ENCODE measurements at regions not wholly inside any gene's neighbourhood (a gene's known extent, or its start where the extent isn't known, plus 50 kb on each side); places are given as distances from the start of the nearest gene placed in this dataset.

DNA sequence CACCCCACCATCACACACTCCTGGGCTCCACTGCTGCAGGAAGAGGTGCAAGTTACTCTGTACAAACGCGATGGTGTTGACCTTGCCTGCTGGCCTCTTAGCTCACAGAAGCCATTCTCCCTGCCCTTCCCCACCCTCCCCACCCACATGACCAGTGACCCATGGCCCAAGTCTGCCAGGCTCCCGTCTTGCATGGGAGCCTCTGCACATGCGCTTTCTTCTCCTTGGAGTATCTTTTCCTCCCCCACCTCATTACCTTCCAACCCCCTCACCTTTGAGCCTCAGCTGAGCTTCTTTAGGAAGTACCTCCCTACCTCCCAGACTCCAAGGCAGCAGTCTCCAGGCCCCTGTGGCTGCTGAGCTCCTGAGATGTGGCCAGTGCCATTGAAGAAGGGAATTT lies 337.7 kb upstream of the ZNF32 start:
- TF ChIP-seq CTCF (IDR thresholded peaks at IDR 0.05; ENCODE audit: low read depth, low read length), result no peak
- no peak for TF ChIP-seq EZH2phosphoT487 (IDR thresholded peaks at IDR 0.05; ENCODE audit: low read depth)
- no peak overlapping the region for H3K4me2 ChIP-seq (ENCODE audit: low read length)
- H3K27ac ChIP-seq (ENCODE audit: low read length), result no peak overlapping the region
- H3K4me1 ChIP-seq (ENCODE audit: low read length), result peaks cover under 1% of the 10 kb centered on the region
- no peaks in the 10 kb centered on the region for H3K9me3 ChIP-seq (ENCODE audit: insufficient read depth, low read length)
- H4K20me1 ChIP-seq (ENCODE audit: insufficient read depth, low read length), result no peaks in the 10 kb centered on the region
- H3K4me3 ChIP-seq (ENCODE audit: low read length), result no peak overlapping the region
- H3K27me3 ChIP-seq (ENCODE audit: low read depth, low read length), result no peaks in the 10 kb centered on the region
- no peaks in the 10 kb centered on the region for H3K36me3 ChIP-seq (replicated peaks; ENCODE audit: low read depth, low read length)
- no peak overlapping the region for H2AFZ ChIP-seq (ENCODE audit: low read depth, low read length)
- H3K9ac ChIP-seq (ENCODE audit: low read length), result no peak overlapping the region
- H3K79me2 ChIP-seq (ENCODE audit: low read length), result no peaks in the 10 kb centered on the region

GRCh38 chr10:43985941-43986340 lies 337.3 kb upstream of the ZNF32 start:
- Histone ChIP-seq H4K20me1 (ENCODE audit: insufficient read depth, low read length) (no peaks in the 10 kb centered on the region), H3K36me3 (replicated peaks; ENCODE audit: low read depth, low read length) (no peaks in the 10 kb centered on the region), H3K27me3 (ENCODE audit: low read depth, low read length) (no peaks in the 10 kb centered on the region), H3K79me2 (ENCODE audit: low read length) (no peaks in the 10 kb centered on the region), H2AFZ (ENCODE audit: low read depth, low read length) (no peak overlapping the region), H3K4me1 (ENCODE audit: low read length) (peaks cover 5% of the 10 kb centered on the region), H3K27ac (ENCODE audit: low read length) (no peak overlapping the region), H3K9me3 (ENCODE audit: insufficient read depth, low read length) (no peaks in the 10 kb centered on the region), H3K4me3 (ENCODE audit: low read length) (no peak overlapping the region), H3K4me2 (ENCODE audit: low read length) (no peak overlapping the region), H3K9ac (ENCODE audit: low read length) (no peak overlapping the region)
- TF ChIP-seq CTCF (IDR thresholded peaks at IDR 0.05; ENCODE audit: low read depth, low read length), result no peak
- TF ChIP-seq EZH2phosphoT487 (IDR thresholded peaks at IDR 0.05; ENCODE audit: low read depth), result no peak

DNA sequence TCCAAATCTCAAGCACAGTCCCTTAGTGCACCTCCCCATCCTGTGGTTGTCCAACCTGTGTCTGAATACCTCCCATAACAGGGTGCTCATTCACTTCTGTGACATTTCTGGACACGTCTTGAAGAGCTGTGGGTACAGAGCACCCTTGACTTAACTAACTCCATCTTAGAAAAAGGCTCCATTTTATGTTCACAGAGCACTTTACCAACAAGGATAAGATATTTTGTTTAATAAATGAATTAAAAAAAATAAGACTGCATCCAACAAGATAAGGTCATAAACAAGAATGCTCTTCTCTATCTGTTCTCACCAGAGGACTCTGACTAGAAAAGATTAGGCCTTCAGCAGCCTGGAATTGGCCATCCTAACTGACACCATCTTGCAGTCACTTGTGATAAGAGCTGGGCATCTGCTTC lies 335.2 kb upstream of the ZNF32 start:
- Histone ChIP-seq H3K4me3 (ENCODE audit: low read length) (no peak overlapping the region), H2AFZ (ENCODE audit: low read depth, low read length) (no peak overlapping the region)

GRCh38 chr10:43983405-43983804 lies 334.7 kb upstream of the ZNF32 start:
- Histone ChIP-seq H3K9me3 (ENCODE audit: insufficient read depth, low read length) (no peaks in the 10 kb centered on the region), H3K27ac (ENCODE audit: low read length) (no peak overlapping the region), H3K4me3 (ENCODE audit: low read length) (no peak overlapping the region), H3K4me1 (ENCODE audit: low read length) (peaks cover 5% of the 10 kb centered on the region), H3K4me2 (ENCODE audit: low read length) (no peak overlapping the region), H3K9ac (ENCODE audit: low read length) (no peak overlapping the region), H3K79me2 (ENCODE audit: low read length) (no peaks in the 10 kb centered on the region), H2AFZ (ENCODE audit: low read depth, low read length) (no peak overlapping the region), H3K27me3 (ENCODE audit: low read depth, low read length) (no peaks in the 10 kb centered on the region), H4K20me1 (ENCODE audit: insufficient read depth, low read length) (no peaks in the 10 kb centered on the region), H3K36me3 (replicated peaks; ENCODE audit: low read depth, low read length) (no peaks in the 10 kb centered on the region)
- no peak for TF ChIP-seq CTCF (IDR thresholded peaks at IDR 0.05; ENCODE audit: low read depth, low read length)
- TF ChIP-seq EZH2phosphoT487 (IDR thresholded peaks at IDR 0.05; ENCODE audit: low read depth), result no peak

More for the DNA sequence above, 335.2 kb upstream of the ZNF32 start:
- no peaks in the 10 kb centered on the region for H4K20me1 ChIP-seq (ENCODE audit: insufficient read depth, low read length)
- TF ChIP-seq EZH2phosphoT487 (IDR thresholded peaks at IDR 0.05; ENCODE audit: low read depth), result no peak
- TF ChIP-seq CTCF (IDR thresholded peaks at IDR 0.05; ENCODE audit: low read depth, low read length), result no peak
- H3K4me1 ChIP-seq (ENCODE audit: low read length), result peaks cover 5% of the 10 kb centered on the region
- H3K79me2 ChIP-seq (ENCODE audit: low read length), result no peaks in the 10 kb centered on the region
- no peaks in the 10 kb centered on the region for H3K36me3 ChIP-seq (replicated peaks; ENCODE audit: low read depth, low read length)
- no peaks in the 10 kb centered on the region for H3K27me3 ChIP-seq (ENCODE audit: low read depth, low read length)
- no peak overlapping the region for H3K9ac ChIP-seq (ENCODE audit: low read length)
- H3K4me2 ChIP-seq (ENCODE audit: low read length), result no peak overlapping the region
- no peaks in the 10 kb centered on the region for H3K9me3 ChIP-seq (ENCODE audit: insufficient read depth, low read length)
- no peak overlapping the region for H3K27ac ChIP-seq (ENCODE audit: low read length)
